Nephron (organoid): ENCODE measurements at regions not wholly inside any gene's neighbourhood (a gene's known extent, or its start where the extent isn't known, plus 50 kb on each side); places are given as distances from the start of the nearest gene placed in this dataset.
"Not testable (repeated sequence)": the region's sequence is repeated elsewhere in the genome, so short reads cannot be mapped to it uniquely, and the experiment has no call there.

Experiments
- H3K27ac Mint-ChIP-seq, 3 experiments: 2 replicates each; pipeline ENCODE4 v1.8.0; 2020; ENCODE audit warnings: mixed read lengths in 3 of 3, mild to moderate bottlenecking in 2 of 3, moderate library complexity in 1 of 3
- H3K27me3 Mint-ChIP-seq: 2 replicates; pipeline ENCODE4 v1.8.0; 2021; ENCODE audit warnings: low read depth, mild to moderate bottlenecking, moderate library complexity, mixed read lengths
- H3K36me3 Mint-ChIP-seq: 2 replicates; pipeline ENCODE4 v1.8.0; 2020; ENCODE audit warnings: low read depth, mixed read lengths
- H3K4me1 Mint-ChIP-seq: 2 replicates; pipeline ENCODE4 v1.8.0; 2020; ENCODE audit warnings: mixed read lengths
- H3K4me3 Mint-ChIP-seq, 3 experiments: 2 replicates each; pipeline ENCODE4 v1.8.0; 2020; ENCODE audit warnings: mild to moderate bottlenecking in 3 of 3, mixed read lengths in 3 of 3, moderate library complexity in 2 of 3
- H3K9me3 Mint-ChIP-seq: 2 replicates; pipeline ENCODE4 v1.8.0; 2020; ENCODE audit warnings: mixed read lengths
- TF ChIP-seq, protein P1 (sequence below), 3 experiments: fragments of 200-600 bp; sonication (generic); IDR thresholded peaks; one replicate each; pipeline ENCODE4 v1.5.0; 2021; ENCODE audit warnings: antibody characterized with exemption in 3 of 3; ENCODE audit not compliant: unreplicated experiment in 3 of 3

DNA sequence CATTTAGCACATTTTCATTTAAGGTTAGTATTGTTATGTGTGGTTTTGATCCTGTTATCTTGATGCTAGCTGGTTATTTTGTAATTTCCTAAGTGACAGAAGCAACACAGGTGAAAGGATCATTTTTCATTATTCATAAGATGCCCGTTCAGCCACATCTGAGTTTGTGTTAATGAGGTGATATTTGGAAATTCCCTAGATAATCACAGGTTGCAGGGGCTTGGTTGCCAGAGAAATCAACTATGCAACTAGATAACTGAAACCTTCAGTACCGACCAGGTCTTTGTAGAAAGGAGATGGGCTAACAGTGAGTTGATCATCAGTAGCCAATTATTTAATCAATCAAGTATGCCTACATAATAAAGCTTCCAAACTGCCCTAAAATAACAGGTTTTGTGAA is 121.3 kb upstream of the UFM1 start:
- Mint-ChIP-seq H3K27me3 (no peaks in the 10 kb centered on the region), H3K4me3 (no peak overlapping the region), H3K36me3 (no peaks in the 10 kb centered on the region), H3K4me1 (no peaks in the 10 kb centered on the region), H3K27ac (no peak overlapping the region), H3K9me3 (peaks cover 11% of the 10 kb centered on the region)
- TF ChIP-seq, protein P1, sequence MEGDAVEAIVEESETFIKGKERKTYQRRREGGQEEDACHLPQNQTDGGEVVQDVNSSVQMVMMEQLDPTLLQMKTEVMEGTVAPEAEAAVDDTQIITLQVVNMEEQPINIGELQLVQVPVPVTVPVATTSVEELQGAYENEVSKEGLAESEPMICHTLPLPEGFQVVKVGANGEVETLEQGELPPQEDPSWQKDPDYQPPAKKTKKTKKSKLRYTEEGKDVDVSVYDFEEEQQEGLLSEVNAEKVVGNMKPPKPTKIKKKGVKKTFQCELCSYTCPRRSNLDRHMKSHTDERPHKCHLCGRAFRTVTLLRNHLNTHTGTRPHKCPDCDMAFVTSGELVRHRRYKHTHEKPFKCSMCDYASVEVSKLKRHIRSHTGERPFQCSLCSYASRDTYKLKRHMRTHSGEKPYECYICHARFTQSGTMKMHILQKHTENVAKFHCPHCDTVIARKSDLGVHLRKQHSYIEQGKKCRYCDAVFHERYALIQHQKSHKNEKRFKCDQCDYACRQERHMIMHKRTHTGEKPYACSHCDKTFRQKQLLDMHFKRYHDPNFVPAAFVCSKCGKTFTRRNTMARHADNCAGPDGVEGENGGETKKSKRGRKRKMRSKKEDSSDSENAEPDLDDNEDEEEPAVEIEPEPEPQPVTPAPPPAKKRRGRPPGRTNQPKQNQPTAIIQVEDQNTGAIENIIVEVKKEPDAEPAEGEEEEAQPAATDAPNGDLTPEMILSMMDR (IDR thresholded peaks at IDR 0.05; ENCODE audit: unreplicated experiment in 3 of 3): no peak

GRCh38 chr13:38226496-38226895 is 123.2 kb upstream of the UFM1 start:
- H3K4me3 Mint-ChIP-seq: no peak overlapping the region
- H3K4me1 Mint-ChIP-seq: no peaks in the 10 kb centered on the region
- H3K36me3 Mint-ChIP-seq: no peaks in the 10 kb centered on the region
- TF ChIP-seq, protein P1 (IDR thresholded peaks at IDR 0.05; ENCODE audit: unreplicated experiment in 3 of 3): no peak
- H3K27ac Mint-ChIP-seq: no peak overlapping the region
- peaks cover under 1% of the 10 kb centered on the region for H3K9me3 Mint-ChIP-seq
- H3K27me3 Mint-ChIP-seq: no peaks in the 10 kb centered on the region

DNA sequence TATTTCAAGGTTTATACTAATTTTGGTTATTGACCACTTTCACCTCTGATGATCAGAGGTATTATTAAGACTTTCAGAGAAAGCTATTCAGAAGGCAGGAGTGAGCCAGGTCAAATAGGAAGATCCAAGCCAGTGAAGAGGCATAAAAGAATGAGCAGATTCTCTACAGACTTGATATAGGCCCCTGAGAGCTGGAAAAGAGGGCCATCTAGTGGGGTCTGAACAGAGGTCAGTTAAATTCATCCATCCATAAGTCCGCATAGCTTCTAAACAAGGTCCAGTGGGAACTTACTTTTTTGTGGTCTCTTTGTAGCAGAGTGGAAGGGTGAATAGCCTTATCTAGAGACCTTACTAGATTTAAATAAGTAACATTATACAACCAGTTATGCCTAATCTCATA is 126.6 kb upstream of the UFM1 start:
- no peaks in the 10 kb centered on the region for H3K36me3 Mint-ChIP-seq
- H3K4me3 Mint-ChIP-seq: no peak overlapping the region
- H3K9me3 Mint-ChIP-seq: no peaks in the 10 kb centered on the region
- H3K27ac Mint-ChIP-seq: no peak overlapping the region
- TF ChIP-seq, protein P1 (IDR thresholded peaks at IDR 0.05; ENCODE audit: unreplicated experiment in 3 of 3): peak; percentile 29 to 56 (median 41)
- H3K27me3 Mint-ChIP-seq: no peaks in the 10 kb centered on the region
- no peaks in the 10 kb centered on the region for H3K4me1 Mint-ChIP-seq

- H3K27me3 Mint-ChIP-seq, H3K9me3 Mint-ChIP-seq, H3K4me1 Mint-ChIP-seq, H3K4me3 Mint-ChIP-seq, H3K36me3 Mint-ChIP-seq, H3K27ac Mint-ChIP-seq: not testable (repeated sequence)
These were observed 128.5 kb upstream of the UFM1 start for GRCh38 chr13:38221120-38221519.

DNA sequence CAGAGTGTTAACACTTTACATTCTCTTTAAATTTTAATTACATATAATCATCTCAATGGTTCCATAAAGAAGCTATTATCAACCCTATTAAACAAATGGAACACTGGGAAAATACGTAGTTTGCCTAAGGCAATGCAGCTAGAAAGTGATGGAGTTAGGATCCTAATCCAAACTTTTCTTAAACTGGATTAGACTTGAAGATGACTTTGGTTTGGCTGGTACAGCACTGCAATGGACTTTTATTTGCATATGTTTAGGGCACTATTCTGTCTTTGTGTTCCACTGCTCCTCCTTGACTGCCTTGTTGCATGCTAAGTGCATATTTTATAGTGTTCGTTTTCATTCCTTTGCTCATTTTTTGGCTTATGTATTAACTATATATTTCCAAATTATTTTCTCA is 133.5 kb upstream of the UFM1 start:
- TF ChIP-seq, protein P1 (IDR thresholded peaks at IDR 0.05; ENCODE audit: unreplicated experiment in 3 of 3): no peak
- H3K27me3 Mint-ChIP-seq: no peaks in the 10 kb centered on the region
- no peak overlapping the region for H3K27ac Mint-ChIP-seq
- peaks cover 7% of the 10 kb centered on the region for H3K9me3 Mint-ChIP-seq
- no peaks in the 10 kb centered on the region for H3K36me3 Mint-ChIP-seq
- H3K4me3 Mint-ChIP-seq: no peak overlapping the region
- H3K4me1 Mint-ChIP-seq: no peaks in the 10 kb centered on the region

- Mint-ChIP-seq H3K4me1 (no peaks in the 10 kb centered on the region), H3K27me3 (no peaks in the 10 kb centered on the region), H3K27ac (no peak overlapping the region), H3K9me3 (peaks cover 8% of the 10 kb centered on the region), H3K4me3 (no peak overlapping the region), H3K36me3 (no peaks in the 10 kb centered on the region)
- TF ChIP-seq, protein P1 (IDR thresholded peaks at IDR 0.05; ENCODE audit: unreplicated experiment in 3 of 3): no peak
These were observed 136.3 kb upstream of the UFM1 start for GRCh38 chr13:38213314-38213713.
